Fibroblast of the aortic adventitia (primary cell): ENCODE measurements at regions not wholly inside any gene's neighbourhood (a gene's known extent, or its start where the extent isn't known, plus 50 kb on each side); places are given as distances from the start of the nearest gene placed in this dataset.

ENCODE experiments used
- DNase-seq: peaks from one replicate; pipeline ENCODE4 v3.0.0-alpha.2; 2010; ENCODE audit warnings: low read depth
- H3K4me3 ChIP-seq: 2 replicates; pipeline ENCODE4 v1.5.1; 2011; ENCODE audit warnings: low read depth, mild to moderate bottlenecking, control low read depth, low read length, moderate library complexity
- TF ChIP-seq, protein P1 (sequence below): IDR thresholded peaks from 2 replicates; pipeline ENCODE4 v1.5.1; 2011; ENCODE audit warnings: mild to moderate bottlenecking, low read length, control low read depth, inconsistent platforms; ENCODE audit not compliant: insufficient read depth

- no peak overlapping the region for H3K4me3 ChIP-seq
- TF ChIP-seq, protein P1, sequence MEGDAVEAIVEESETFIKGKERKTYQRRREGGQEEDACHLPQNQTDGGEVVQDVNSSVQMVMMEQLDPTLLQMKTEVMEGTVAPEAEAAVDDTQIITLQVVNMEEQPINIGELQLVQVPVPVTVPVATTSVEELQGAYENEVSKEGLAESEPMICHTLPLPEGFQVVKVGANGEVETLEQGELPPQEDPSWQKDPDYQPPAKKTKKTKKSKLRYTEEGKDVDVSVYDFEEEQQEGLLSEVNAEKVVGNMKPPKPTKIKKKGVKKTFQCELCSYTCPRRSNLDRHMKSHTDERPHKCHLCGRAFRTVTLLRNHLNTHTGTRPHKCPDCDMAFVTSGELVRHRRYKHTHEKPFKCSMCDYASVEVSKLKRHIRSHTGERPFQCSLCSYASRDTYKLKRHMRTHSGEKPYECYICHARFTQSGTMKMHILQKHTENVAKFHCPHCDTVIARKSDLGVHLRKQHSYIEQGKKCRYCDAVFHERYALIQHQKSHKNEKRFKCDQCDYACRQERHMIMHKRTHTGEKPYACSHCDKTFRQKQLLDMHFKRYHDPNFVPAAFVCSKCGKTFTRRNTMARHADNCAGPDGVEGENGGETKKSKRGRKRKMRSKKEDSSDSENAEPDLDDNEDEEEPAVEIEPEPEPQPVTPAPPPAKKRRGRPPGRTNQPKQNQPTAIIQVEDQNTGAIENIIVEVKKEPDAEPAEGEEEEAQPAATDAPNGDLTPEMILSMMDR: no peak
- no peak for DNase-seq
Measured at GRCh38 chr2:228799208-228799588, 471.9 kb downstream of the PID1 start.

GRCh38 chr2:228798458-228799207 lies 472.5 kb downstream of the PID1 start:
- DNase-seq: no peak
- TF ChIP-seq, protein P1: no peak
- H3K4me3 ChIP-seq: no peak overlapping the region

DNA sequence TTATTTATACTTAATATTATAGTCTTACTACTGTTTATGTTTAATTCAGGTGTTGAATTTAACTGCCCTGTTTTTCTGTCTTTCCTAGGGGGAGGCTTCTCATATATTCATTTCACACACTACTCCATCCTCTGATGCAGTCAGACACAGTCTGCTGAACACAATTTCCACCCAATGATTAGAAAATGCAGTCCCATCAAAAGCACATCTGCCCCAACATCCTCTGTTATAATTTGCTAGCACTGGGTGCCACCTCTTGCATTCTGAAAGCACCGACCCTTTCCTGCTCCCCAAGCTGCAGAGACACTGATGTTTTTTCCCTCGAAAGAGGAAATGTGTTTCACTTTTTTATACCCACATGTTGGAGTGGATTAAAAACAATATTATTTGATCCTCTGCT lies 474.7 kb downstream of the PID1 start:
- TF ChIP-seq, protein P1: no peak
- no peak for DNase-seq
- no peak overlapping the region for H3K4me3 ChIP-seq

GRCh38 chr2:228793116-228793515 lies 478.0 kb downstream of the PID1 start:
- TF ChIP-seq, protein P1: no peak
- no peak for DNase-seq

DNA sequence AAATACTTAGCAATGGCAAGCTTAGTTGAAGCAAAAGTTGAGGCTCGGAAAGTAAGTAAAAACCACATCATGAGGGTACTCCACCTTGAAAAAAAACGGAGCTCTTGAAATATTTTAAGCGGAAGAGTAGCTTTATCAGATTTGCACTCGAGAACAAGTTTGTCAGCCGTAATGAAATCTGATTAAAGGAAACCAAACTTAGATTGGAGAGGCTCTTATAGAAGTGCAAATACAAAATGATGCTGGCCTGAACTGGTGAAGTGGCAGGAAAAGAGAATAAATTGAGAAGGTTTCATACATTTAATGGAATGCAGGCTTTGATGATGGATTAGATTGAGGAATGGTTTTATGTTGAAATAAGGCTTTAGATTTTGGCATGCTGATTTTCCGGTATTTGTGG lies 484.2 kb downstream of the PID1 start:
- TF ChIP-seq, protein P1: no peak

More at GRCh38 chr2:228793116-228793515, 478.0 kb downstream of the PID1 start:
- no peak overlapping the region for H3K4me3 ChIP-seq

GRCh38 chr2:228782281-228782680 lies 488.8 kb downstream of the PID1 start:
- TF ChIP-seq, protein P1: no peak
- no peak for DNase-seq
- no peak overlapping the region for H3K4me3 ChIP-seq

More for the DNA sequence above, 484.2 kb downstream of the PID1 start:
- H3K4me3 ChIP-seq: no peak overlapping the region
- no peak for DNase-seq
